Left ventricle myocardium inferior (tissue), 1 donor: ENCODE measurements at regions not wholly inside any gene's neighbourhood (a gene's known extent, or its start where the extent isn't known, plus 50 kb on each side); places are given as distances from the start of the nearest gene placed in this dataset.

Experiments
- DNase-seq: peaks from one replicate; pipeline ENCODE4 v3.0.0-alpha.2; 2020
- H3K27ac ChIP-seq: fragments of 200-600 bp; replicated peaks from 2 replicates; pipeline ENCODE4 v1.8.0; 2021
- H3K27me3 ChIP-seq: fragments of 200-600 bp; 2 replicates; pipeline ENCODE4 v1.8.0; 2021; ENCODE audit warnings: low read depth
- H3K36me3 ChIP-seq: fragments of 200-600 bp; 2 replicates; pipeline ENCODE4 v1.8.0; 2021
- H3K4me1 ChIP-seq: fragments of 200-600 bp; 2 replicates; pipeline ENCODE4 v1.8.0; 2021
- H3K4me3 ChIP-seq: fragments of 200-600 bp; 2 replicates; pipeline ENCODE4 v1.8.0; 2021; ENCODE audit warnings: mild to moderate bottlenecking, moderate library complexity
- H3K9me3 ChIP-seq: fragments of 200-600 bp; replicated peaks from 2 replicates; pipeline ENCODE4 v1.8.0; 2021
- intact Hi-C: fragments of 100-400 bp; cut with micrococcal nuclease; formaldehyde crosslinking; loops from one replicate; pipeline ENCODE4 v1.11.0; 2022
- TF ChIP-seq, protein P1 (sequence below): fragments of 200-600 bp; IDR thresholded peaks from 2 replicates; pipeline ENCODE4 v1.8.0; 2021; ENCODE audit warnings: antibody characterized with exemption, mild to moderate bottlenecking, borderline replicate concordance
- donor health status: DM: no; HTN: yes; CAD: no; lungs with severe emphysema.

- intact Hi-C loops, result no loop called here
- DNase-seq, result no peak
Measured at GRCh38 chr3:27561576-27561975, 77.4 kb upstream of the SLC4A7 start.

GRCh38 chr3:27560484-27561056, 76.4 kb upstream of the SLC4A7 start:
- Histone ChIP-seq H3K4me1 (peaks cover 14% of the 10 kb centered on the region), H3K36me3 (no peaks in the 10 kb centered on the region), H3K27ac (no peak overlapping the region), H3K9me3 (no peaks in the 10 kb centered on the region), H3K27me3 (no peaks in the 10 kb centered on the region), H3K4me3 (no peak overlapping the region)
- DNase-seq, result no peak
- TF ChIP-seq, protein P1, sequence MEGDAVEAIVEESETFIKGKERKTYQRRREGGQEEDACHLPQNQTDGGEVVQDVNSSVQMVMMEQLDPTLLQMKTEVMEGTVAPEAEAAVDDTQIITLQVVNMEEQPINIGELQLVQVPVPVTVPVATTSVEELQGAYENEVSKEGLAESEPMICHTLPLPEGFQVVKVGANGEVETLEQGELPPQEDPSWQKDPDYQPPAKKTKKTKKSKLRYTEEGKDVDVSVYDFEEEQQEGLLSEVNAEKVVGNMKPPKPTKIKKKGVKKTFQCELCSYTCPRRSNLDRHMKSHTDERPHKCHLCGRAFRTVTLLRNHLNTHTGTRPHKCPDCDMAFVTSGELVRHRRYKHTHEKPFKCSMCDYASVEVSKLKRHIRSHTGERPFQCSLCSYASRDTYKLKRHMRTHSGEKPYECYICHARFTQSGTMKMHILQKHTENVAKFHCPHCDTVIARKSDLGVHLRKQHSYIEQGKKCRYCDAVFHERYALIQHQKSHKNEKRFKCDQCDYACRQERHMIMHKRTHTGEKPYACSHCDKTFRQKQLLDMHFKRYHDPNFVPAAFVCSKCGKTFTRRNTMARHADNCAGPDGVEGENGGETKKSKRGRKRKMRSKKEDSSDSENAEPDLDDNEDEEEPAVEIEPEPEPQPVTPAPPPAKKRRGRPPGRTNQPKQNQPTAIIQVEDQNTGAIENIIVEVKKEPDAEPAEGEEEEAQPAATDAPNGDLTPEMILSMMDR, result no peak
- intact Hi-C loops, result no loop called here

More at GRCh38 chr3:27561576-27561975, 77.4 kb upstream of the SLC4A7 start:
- H3K4me1 ChIP-seq, result peaks cover 14% of the 10 kb centered on the region
- no peak overlapping the region for H3K4me3 ChIP-seq
- H3K27me3 ChIP-seq, result no peaks in the 10 kb centered on the region
- H3K36me3 ChIP-seq, result no peaks in the 10 kb centered on the region
- TF ChIP-seq, protein P1, result no peak
- H3K27ac ChIP-seq, result no peak overlapping the region
- H3K9me3 ChIP-seq, result no peaks in the 10 kb centered on the region

DNA sequence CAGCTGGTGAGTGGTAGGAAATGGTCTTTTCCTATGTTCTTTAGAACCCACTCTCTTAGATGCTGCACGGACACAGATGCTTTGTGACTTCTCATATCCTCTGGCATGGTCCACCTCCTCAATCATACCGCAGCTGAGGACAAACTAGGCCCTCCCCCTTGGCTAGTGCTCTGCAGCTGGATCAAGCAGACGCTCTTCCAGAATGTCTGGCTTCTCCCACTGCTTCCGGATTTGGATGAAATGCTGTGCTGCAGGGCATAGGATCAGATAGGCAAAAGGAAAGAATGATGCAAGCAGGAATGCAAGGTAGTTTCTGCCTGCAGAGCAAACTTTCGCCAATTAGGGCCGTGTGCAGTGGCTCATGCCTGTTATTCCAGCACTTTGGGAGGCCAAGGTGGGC, 75.7 kb upstream of the SLC4A7 start:
- intact Hi-C loops, result no loop called here
- no peaks in the 10 kb centered on the region for H3K27me3 ChIP-seq
- H3K27ac ChIP-seq, result no peak overlapping the region
- H3K36me3 ChIP-seq, result no peaks in the 10 kb centered on the region
- H3K9me3 ChIP-seq, result no peaks in the 10 kb centered on the region
- DNase-seq, result peak; percentile 33
- peaks cover 14% of the 10 kb centered on the region for H3K4me1 ChIP-seq
- H3K4me3 ChIP-seq, result no peak overlapping the region
- TF ChIP-seq, protein P1, result no peak

DNA sequence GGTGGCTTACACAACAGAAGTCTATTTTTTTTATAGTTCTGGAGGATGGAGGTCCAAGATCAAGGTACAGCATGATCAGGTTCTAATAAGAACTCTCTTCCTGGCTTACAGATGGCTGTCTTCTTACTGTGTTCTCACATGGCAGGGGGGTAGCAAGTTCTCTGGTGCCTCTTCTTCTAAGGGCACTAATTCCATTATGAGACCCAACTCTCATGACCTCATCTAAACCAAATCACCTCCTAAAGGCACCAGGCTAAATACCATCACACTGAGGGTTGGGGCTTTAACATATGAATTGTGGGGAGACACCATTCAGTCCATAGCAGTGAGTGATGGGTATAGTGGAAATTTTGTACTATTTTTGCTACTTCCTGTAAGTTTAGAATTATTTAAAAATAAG, 75.2 kb upstream of the SLC4A7 start:
- H3K27ac ChIP-seq, result no peak overlapping the region
- no peaks in the 10 kb centered on the region for H3K27me3 ChIP-seq
- TF ChIP-seq, protein P1, result no peak
- H3K4me3 ChIP-seq, result no peak overlapping the region
- no peaks in the 10 kb centered on the region for H3K36me3 ChIP-seq
- H3K4me1 ChIP-seq, result peaks cover 14% of the 10 kb centered on the region
- H3K9me3 ChIP-seq, result no peaks in the 10 kb centered on the region
- intact Hi-C loops, result no loop called here
- DNase-seq, result no peak

DNA sequence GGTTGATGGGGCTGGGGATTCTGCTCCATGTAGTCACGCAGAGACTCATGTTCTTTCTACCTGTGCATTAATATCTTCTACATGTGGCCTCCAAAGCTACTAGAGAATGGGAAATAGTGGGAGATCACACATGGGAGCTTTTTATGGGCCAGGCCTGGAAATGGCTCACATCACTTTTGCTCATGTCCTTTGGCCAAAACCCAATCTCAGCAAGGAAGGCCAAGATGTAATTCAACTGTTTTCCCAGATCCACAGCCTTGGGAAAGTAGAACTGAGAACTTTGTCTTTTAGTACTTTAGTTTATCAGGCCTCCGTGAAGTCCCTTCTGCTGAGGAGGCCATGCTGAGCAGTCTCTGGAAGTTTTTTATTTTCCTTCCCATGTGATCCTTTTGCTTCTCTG, 73.2 kb upstream of the SLC4A7 start:
- Histone ChIP-seq H3K4me3 (no peak overlapping the region), H3K27ac (peak overlapping the region; percentile 75), H3K27me3 (no peaks in the 10 kb centered on the region), H3K4me1 (peaks cover 18% of the 10 kb centered on the region), H3K36me3 (no peaks in the 10 kb centered on the region), H3K9me3 (no peaks in the 10 kb centered on the region)
- intact Hi-C loops, result no loop called here
- TF ChIP-seq, protein P1, result no peak
- no peak for DNase-seq

DNA sequence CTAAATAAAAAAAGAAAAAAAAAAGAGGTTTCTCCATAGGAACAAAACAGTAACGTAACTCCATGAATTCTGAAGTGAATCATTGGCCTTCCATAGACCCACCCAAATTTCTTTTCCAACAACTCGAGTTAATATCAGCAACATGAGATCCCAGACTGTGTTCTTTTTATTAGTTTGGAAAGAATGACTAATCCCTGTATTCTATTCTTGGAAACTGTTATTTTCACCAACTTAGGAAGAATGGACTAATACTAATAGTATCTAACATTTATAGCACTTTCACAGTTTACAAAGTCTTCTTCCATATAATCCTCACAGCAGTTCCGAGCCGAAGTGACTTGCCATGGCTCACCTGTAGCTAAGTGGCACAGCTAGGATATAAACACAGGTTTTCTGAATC, 72.7 kb upstream of the SLC4A7 start:
- no peak for DNase-seq
- H3K4me3 ChIP-seq, result no peak overlapping the region
- H3K36me3 ChIP-seq, result no peaks in the 10 kb centered on the region
- TF ChIP-seq, protein P1, result no peak
- H3K27ac ChIP-seq, result peak overlapping the region; percentile 75
- no peaks in the 10 kb centered on the region for H3K9me3 ChIP-seq
- H3K4me1 ChIP-seq, result peaks cover 18% of the 10 kb centered on the region
- no peaks in the 10 kb centered on the region for H3K27me3 ChIP-seq
- intact Hi-C loops, result no loop called here
